NCI-H82 (cell line): ENCODE measurements at regions not wholly inside any gene's neighbourhood (a gene's known extent, or its start where the extent isn't known, plus 50 kb on each side); places are given as distances from the start of the nearest gene placed in this dataset.
A peak's percentile ranks its signal among the peaks of the same experiment; 100 is the strongest.

ENCODE experiments used
- DNase-seq: peaks from one replicate; lab custom pipeline; 2025; lab: John Stamatoyannopoulos, UW

- no peak for DNase-seq
Observed at GRCh38 chr5:29949301-29949872, 1244.1 kb upstream of the CDH6 start.

- no peak for DNase-seq
Observed at GRCh38 chr5:29944327-29944726, 1249.2 kb upstream of the CDH6 start.

DNA sequence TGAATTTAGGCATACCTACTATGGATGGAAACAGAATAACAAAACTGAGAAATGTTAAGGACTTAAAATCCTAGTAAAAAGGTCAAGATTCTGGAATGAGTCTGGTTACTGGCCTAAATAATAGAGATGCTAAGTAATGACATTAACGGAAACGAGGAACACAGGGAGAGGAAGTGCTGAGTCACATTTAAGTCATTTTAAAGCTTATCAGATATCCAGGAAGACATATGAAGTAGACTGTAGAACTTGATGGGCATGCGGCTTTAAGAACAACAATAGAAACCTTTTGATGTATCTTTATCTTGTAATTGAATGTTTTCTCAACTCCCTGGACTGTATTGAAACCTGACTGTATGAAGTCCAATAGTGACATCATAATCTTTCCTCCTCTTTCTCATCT lies 1251.4 kb upstream of the CDH6 start:
- no peak for DNase-seq

DNA sequence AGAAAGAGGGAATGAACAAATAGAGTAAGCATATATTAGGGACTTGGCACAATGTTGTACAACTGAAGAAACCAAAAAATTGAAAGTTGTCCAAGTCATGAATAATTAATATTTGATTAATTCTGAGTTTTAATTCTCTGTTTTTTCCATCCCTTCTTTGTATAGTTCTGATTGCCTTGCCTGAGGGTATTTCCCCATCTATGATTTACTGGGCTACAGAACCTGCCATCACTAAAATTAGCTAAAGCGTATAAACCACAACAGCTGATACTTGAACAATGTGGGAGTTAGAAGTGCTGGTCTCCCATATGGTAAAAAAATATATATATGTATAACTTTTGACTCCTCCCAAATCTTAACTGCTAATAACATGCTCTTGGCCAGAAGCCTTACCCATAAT lies 1253.5 kb upstream of the CDH6 start:
- DNase-seq, result no peak

DNA sequence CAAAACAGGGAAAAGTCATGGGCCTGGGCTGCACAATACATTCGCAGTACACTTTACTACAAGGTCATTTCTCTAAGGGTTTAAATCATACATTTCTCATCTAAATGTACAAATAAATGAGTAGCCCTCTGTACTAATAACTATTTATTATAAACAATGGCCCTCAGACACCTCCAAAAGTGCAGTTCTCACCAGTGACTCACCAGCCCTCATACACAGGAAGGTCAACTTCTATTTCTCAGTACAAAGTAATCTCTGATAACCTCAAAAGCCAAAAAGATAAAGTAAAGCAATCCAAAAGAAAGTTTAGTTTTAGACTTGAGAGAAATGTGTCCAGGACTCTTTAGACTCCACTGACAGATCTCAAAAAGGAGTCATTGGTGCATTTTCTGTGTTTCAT lies 1258.1 kb upstream of the CDH6 start:
- DNase-seq, result no peak

GRCh38 chr5:29930316-29930715 lies 1263.2 kb upstream of the CDH6 start:
- peak; percentile 2 for DNase-seq

DNA sequence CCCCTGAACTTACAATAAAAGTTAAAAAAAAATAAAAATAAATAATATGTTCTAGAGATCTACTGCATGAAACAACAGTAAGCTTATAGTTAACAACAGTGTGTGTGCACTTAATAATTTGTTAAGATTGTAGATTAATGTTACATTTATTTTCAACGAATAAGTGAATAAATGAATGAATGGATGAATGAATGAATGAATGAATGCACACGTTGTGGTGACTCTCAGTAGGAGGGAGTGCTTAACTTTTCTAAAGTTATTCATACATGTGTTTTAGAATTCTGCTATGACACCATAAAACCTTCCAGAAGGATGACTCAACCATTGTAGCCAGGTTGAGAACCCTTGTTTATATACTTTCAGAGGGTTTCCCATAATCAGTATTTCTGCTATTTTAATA lies 1269.4 kb upstream of the CDH6 start:
- DNase-seq, result no peak

GRCh38 chr5:29905626-29906353 lies 1287.7 kb upstream of the CDH6 start:
- no peak for DNase-seq

DNA sequence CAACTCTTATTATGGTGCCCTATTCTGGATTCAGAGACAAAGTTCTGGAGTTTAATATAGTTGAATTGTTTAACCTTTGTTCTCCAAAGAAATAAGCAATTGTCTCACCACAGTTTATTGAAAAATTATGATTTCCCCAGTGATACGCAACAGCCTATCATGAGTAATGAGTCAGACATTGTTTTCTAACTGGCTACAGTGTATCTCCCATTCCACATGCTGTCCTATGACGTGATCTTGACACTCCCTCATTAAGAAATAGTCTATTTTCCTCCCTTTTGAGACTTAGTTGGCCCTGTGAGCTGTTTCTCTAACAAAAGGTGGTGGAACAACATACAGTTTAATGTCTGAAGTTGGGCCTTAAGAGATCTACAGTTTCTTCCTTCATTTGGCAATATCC lies 1290.6 kb upstream of the CDH6 start:
- DNase-seq, result no peak

- peak; percentile 14 for DNase-seq
Observed at GRCh38 chr5:29899583-29899982, 1293.9 kb upstream of the CDH6 start.

GRCh38 chr5:29897916-29898315 lies 1295.6 kb upstream of the CDH6 start:
- DNase-seq, result no peak

DNA sequence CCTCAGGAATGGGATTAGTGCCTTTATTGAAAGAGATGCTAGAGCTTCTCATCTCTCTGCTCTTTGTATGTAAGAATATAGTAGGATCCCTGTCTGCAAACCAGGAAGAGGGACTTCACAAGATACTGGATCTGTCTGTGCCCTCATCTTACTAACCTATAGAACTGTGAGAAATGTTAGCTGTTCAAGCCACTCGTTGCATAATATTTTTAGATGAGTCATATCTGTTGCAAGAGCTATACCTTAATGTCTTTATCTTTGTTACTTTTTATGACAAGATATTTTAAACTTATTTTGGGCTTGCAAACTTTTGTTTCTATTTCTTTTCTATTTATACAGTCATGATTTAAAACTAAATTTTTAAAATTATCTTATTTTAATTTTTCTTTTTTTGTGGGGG lies 1296.8 kb upstream of the CDH6 start:
- DNase-seq, result no peak

DNA sequence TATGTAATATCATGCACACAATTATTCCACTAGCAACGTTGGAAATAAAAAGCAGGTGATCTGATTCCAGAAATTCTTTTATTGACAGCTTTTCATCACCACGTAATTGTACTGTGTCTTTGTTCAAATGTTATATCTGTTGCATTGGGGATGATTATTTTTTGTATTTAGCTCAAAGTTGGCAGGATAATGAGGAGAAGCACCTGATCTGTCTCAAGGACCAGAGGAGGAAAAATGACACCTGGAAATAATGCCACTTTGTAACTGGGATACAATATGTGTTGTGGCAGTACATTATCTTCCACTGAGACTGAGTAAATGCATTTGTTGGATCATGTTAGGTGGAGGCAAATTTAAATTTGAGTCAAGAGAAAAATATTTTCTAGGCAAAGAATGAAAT lies 1298.8 kb upstream of the CDH6 start:
- DNase-seq, result no peak

DNA sequence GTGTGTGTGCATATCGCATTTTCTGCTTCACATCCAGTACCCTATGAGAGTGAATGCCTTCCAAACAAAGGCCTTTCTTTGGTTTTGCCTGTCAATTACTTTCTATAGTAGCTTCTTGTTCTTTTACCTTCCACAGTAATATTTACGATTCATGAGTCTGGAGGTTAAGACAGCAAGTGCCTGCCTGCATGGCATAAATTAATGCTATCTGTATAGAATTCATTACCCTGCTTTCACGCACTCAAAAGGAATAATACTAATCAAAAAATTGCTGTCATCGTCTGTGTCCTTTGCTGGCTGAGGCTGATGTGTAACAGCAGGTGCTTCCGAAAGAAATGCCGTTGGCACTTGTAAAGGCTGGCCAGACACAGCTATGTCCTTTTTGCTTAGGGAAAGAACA lies 1304.4 kb upstream of the CDH6 start:
- DNase-seq, result no peak

- no peak for DNase-seq
Observed at GRCh38 chr5:29885595-29885994, 1307.9 kb upstream of the CDH6 start.

DNA sequence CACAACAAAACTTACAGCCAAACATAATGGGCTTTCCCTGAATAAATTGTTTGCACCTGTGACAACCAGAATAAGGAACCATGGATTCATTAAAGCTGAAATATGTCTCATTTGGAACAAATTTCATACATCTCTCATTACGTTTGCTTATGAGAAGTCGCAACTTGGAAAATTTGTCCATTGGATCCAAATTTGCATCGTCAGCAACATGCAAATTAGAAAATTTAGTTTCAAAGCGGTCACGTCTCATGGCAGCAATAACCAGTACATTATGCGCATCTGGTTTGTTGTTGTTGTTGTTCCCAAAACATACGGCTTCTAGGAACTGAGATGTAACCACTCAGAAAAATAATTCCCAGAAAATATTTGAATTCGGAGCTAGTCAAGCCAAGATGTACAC lies 1311.5 kb upstream of the CDH6 start:
- no peak for DNase-seq

- DNase-seq, result no peak
Observed at GRCh38 chr5:29879401-29879800, 1314.1 kb upstream of the CDH6 start.

DNA sequence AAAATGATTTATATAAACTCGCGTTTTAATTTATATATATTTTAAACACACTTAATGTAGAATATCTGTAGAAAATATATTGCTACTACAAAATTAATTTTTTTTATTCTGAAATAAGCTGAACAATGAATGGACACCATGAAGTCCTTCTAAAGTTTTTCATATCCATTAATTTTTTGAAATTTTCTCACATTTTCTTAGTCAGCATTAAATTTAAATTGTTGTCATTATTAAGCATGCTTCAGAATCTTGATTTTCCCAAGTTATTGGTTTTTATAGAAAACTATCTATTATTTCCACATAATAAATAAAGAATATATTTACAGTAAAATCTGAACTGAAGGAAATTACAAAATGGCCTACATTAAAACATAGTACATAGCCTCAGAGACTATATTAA lies 1314.9 kb upstream of the CDH6 start:
- DNase-seq, result no peak

- DNase-seq, result no peak
Observed at GRCh38 chr5:29867155-29867554, 1326.3 kb upstream of the CDH6 start.

GRCh38 chr5:29853711-29854220 lies 1339.7 kb upstream of the CDH6 start:
- DNase-seq, result peak; percentile 2

- no peak for DNase-seq
Observed at GRCh38 chr5:29852329-29852728, 1341.2 kb upstream of the CDH6 start.

- no peak for DNase-seq
Observed at GRCh38 chr5:29845206-29845605, 1348.3 kb upstream of the CDH6 start.

- no peak for DNase-seq
Observed at GRCh38 chr5:29833394-29833793, 1360.1 kb upstream of the CDH6 start.

DNA sequence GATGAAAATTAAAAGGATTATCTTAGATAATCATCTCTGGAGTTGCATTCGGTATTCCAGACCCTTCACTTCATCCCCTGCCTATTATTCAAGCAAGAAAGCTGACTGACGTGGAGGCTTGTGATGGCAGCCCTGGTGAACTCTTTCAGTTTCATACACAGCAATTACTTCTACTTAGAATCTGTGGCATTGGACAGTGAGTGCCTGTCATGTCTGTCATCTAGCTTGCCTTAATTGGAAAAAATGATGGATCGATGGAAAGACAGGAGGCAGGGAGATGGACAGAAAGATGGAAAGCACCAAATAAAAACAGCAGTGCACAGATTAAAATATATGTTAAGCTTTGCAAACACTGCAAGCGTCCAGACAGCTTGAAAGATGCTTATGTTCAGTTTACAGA lies 1371.0 kb upstream of the CDH6 start:
- no peak for DNase-seq
